H9 (cell line): ENCODE measurements at regions not wholly inside any gene's neighbourhood (a gene's known extent, or its start where the extent isn't known, plus 50 kb on each side); places are given as distances from the start of the nearest gene placed in this dataset.

ENCODE experiments used
- DNase-seq: peaks from one replicate; pipeline ENCODE4 v3.0.0-alpha.2; 2017
- H2AFZ ChIP-seq: one replicate; pipeline ENCODE4 v1.6.1; 2013; ENCODE audit warnings: mild to moderate bottlenecking, low read length, control low read depth, moderate library complexity
- H2AK5ac ChIP-seq: 2 replicates; pipeline ENCODE4 v1.6.1; 2013; ENCODE audit warnings: low read length, control low read depth, mixed read lengths; ENCODE audit not compliant: insufficient read length
- H2BK120ac ChIP-seq: one replicate; pipeline ENCODE4 v1.6.1; 2013; ENCODE audit warnings: low read depth, mild to moderate bottlenecking, low read length, control low read depth, inconsistent platforms; ENCODE audit not compliant: poor library complexity, severe bottlenecking
- H2BK12ac ChIP-seq: 2 replicates; pipeline ENCODE4 v1.6.1; 2013; ENCODE audit warnings: low read length, control low read depth, mixed read lengths, low read depth; ENCODE audit not compliant: insufficient read length
- H2BK15ac ChIP-seq: 2 replicates; pipeline ENCODE4 v1.6.1; 2013; ENCODE audit warnings: low read depth, low read length, control low read depth
- H2BK20ac ChIP-seq: one replicate; pipeline ENCODE4 v1.6.1; 2013; ENCODE audit warnings: low read depth, mild to moderate bottlenecking, low read length, control low read depth, inconsistent platforms; ENCODE audit not compliant: poor library complexity, severe bottlenecking
- H2BK5ac ChIP-seq: 2 replicates; pipeline ENCODE4 v1.6.1; 2013; ENCODE audit warnings: low read length, control low read depth, mixed read lengths; ENCODE audit not compliant: insufficient read length
- H3K14ac ChIP-seq: 2 replicates; pipeline ENCODE4 v1.6.1; 2013; ENCODE audit warnings: low read length, control low read depth; ENCODE audit not compliant: insufficient read depth
- H3K18ac ChIP-seq: 2 replicates; pipeline ENCODE4 v1.6.1; 2013; ENCODE audit warnings: low read depth, mild to moderate bottlenecking, mixed read lengths, low read length, control low read depth; ENCODE audit not compliant: insufficient read length
- H3K23ac ChIP-seq: 2 replicates; pipeline ENCODE4 v1.6.1; 2013; ENCODE audit warnings: low read length, control low read depth, mixed read lengths, low read depth; ENCODE audit not compliant: insufficient read length
- H3K23me2 ChIP-seq: 2 replicates; pipeline ENCODE4 v1.6.1; 2013; ENCODE audit warnings: low read depth, mild to moderate bottlenecking, mixed read lengths, low read length, control low read depth; ENCODE audit not compliant: insufficient read length, poor library complexity, severe bottlenecking
- H3K27ac ChIP-seq: 2 replicates; pipeline ENCODE4 v1.5.1; 2013; ENCODE audit warnings: low read length, control low read depth, mixed read lengths, low read depth; ENCODE audit not compliant: insufficient read length
- H3K27me3 ChIP-seq: 2 replicates; pipeline ENCODE4 v1.6.1; 2013; ENCODE audit warnings: low read length, control low read depth, inconsistent platforms; ENCODE audit not compliant: insufficient read depth
- H3K4ac ChIP-seq: 2 replicates; pipeline ENCODE4 v1.6.1; 2013; ENCODE audit warnings: low read depth, mild to moderate bottlenecking, control low read depth, inconsistent platforms, low read length, moderate library complexity
- H3K4me1 ChIP-seq: 2 replicates; pipeline ENCODE4 v1.6.1; 2013; ENCODE audit warnings: low read length, control low read depth, inconsistent platforms; ENCODE audit not compliant: insufficient read depth
- H3K4me2 ChIP-seq: 2 replicates; pipeline ENCODE4 v1.6.1; 2013; ENCODE audit warnings: low read length, control low read depth, mixed read lengths; ENCODE audit not compliant: insufficient read length, insufficient read depth
- H3K56ac ChIP-seq: 2 replicates; pipeline ENCODE4 v1.6.1; 2013; ENCODE audit warnings: low read depth, mild to moderate bottlenecking, mixed read lengths, low read length, control low read depth; ENCODE audit not compliant: insufficient read length
- H3K79me1 ChIP-seq: 2 replicates; pipeline ENCODE4 v1.6.1; 2013; ENCODE audit warnings: low read depth, mild to moderate bottlenecking, moderate library complexity, low read length, control low read depth, inconsistent platforms; ENCODE audit not compliant: insufficient read depth, poor library complexity, severe bottlenecking
- H3K79me2 ChIP-seq: 2 replicates; pipeline ENCODE4 v1.6.1; 2013; ENCODE audit warnings: low read length, control low read depth, inconsistent platforms; ENCODE audit not compliant: insufficient read depth
- H3K9ac ChIP-seq: 2 replicates; pipeline ENCODE4 v1.6.1; 2013; ENCODE audit warnings: low read length, control low read depth, mixed read lengths; ENCODE audit not compliant: insufficient read length; ENCODE audit errors: extremely low read depth
- H3K9me3 ChIP-seq: one replicate; pipeline ENCODE4 v1.6.1; 2013; ENCODE audit warnings: low read depth, low read length, inconsistent platforms; ENCODE audit not compliant: control insufficient read depth
- H3T11ph ChIP-seq: one replicate; pipeline ENCODE4 v1.6.1; 2013; ENCODE audit warnings: mild to moderate bottlenecking, low read length, control low read depth, inconsistent platforms
- H4K20me1 ChIP-seq: one replicate; pipeline ENCODE4 v1.6.1; 2013; ENCODE audit not compliant: control insufficient read depth, insufficient read length, insufficient read depth
- H4K5ac ChIP-seq: 2 replicates; pipeline ENCODE4 v1.6.1; 2013; ENCODE audit warnings: low read depth, mild to moderate bottlenecking, mixed read lengths, low read length, control low read depth; ENCODE audit not compliant: insufficient read length
- H4K8ac ChIP-seq: replicated peaks from 2 replicates; pipeline ENCODE4 v1.6.1; 2013; ENCODE audit warnings: low read length, control low read depth, mixed read lengths, low read depth; ENCODE audit not compliant: insufficient read length
- H4K91ac ChIP-seq: 2 replicates; pipeline ENCODE4 v1.6.1; 2013; ENCODE audit warnings: low read depth, mild to moderate bottlenecking, moderate library complexity, mixed read lengths, low read length, control low read depth; ENCODE audit not compliant: insufficient read length
- H3K27ac Mint-ChIP-seq, 3 experiments: 2 replicates in 2 of 3; 3 replicates in 1 of 3; pipeline ENCODE4 v1.8.0; 2020 to 2021; ENCODE audit warnings: mixed read lengths in 3 of 3, mild to moderate bottlenecking in 1 of 3, moderate library complexity in 1 of 3
- H3K27me3 Mint-ChIP-seq: 2 replicates; pipeline ENCODE4 v1.8.0; 2021; ENCODE audit warnings: low read depth, mild to moderate bottlenecking, moderate library complexity, mixed read lengths
- H3K36me3 Mint-ChIP-seq, 3 experiments: 2 replicates in 2 of 3; 3 replicates in 1 of 3; pipeline ENCODE4 v1.8.0; 2020 to 2021; ENCODE audit warnings: low read depth in 3 of 3, mixed read lengths in 3 of 3; ENCODE audit not compliant: insufficient read depth in 1 of 3
- H3K4me1 Mint-ChIP-seq, 2 experiments: 2 replicates each; pipeline ENCODE4 v1.8.0; 2020; ENCODE audit warnings: mixed read lengths in 2 of 2
- H3K4me3 Mint-ChIP-seq, 2 experiments: 2 replicates in 1 of 2; 3 replicates in 1 of 2; pipeline ENCODE4 v1.8.0; 2020 to 2021; ENCODE audit warnings: mild to moderate bottlenecking in 2 of 2, mixed read lengths in 2 of 2, moderate library complexity in 1 of 2
- H3K9me3 Mint-ChIP-seq, 2 experiments: 2 replicates in 1 of 2; 3 replicates in 1 of 2; pipeline ENCODE4 v1.8.0; 2020; ENCODE audit warnings: mild to moderate bottlenecking in 2 of 2, mixed read lengths in 2 of 2, moderate library complexity in 1 of 2
- WGBS: extraction: QIAGEN DNeasy Blood & Tissue Kit; methylation state at CpG from one replicate; pipeline ENCODE4 v1.1.7; 2013; ENCODE audit warnings: missing lambda C conversion rate, low lambda C conversion rate, mixed read lengths; ENCODE audit not compliant: insufficient read length; ENCODE audit errors: extremely low coverage; 5-methylcytosine and 5-hydroxymethylcytosine counted together
- TF ChIP-seq, protein P1 (sequence below): fragments of 200-600 bp; sonication (generic); conservative IDR thresholded peaks from 3 replicates; pipeline ENCODE4 v1.8.0; 2021; ENCODE audit warnings: antibody characterized with exemption, mild to moderate bottlenecking

DNA sequence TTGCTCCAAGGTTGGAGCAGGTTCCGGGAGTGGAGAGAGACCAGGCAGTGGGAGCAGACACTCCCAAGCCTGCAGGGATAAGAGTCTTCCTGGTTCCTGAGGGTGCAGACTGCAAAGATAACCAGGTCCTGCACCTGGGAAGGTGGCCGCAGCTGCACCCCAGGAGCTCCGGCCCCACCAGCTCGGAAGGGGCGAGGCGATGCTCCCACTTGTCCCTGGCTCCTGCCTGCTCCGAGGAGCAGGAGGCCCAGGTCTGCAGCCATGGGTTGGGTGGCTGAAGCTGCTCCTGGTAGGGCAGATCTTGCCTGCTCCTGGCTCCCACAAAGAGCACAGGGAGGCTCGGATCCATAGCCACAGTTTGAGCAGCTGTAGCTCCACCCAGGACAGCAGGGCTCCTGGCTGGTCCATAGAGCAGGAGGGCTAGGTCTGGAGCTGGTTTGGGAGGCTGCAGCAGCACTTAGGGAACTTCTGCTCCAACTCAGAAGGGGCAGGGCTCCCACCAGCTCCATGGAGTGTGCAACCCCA lies 251.6 kb upstream of the GPC6 start:
- H3K18ac ChIP-seq: no peak overlapping the region

More for the DNA sequence above, 251.6 kb upstream of the GPC6 start:
- H3K27ac ChIP-seq: no peak overlapping the region
- H3K4ac ChIP-seq: no peak overlapping the region
- no peak overlapping the region for H3K4me2 ChIP-seq
- no CpG with 5 or more reads among the region's 8 CpGs for WGBS
- no peak overlapping the region for H3T11ph ChIP-seq
- no peaks in the 10 kb centered on the region for H4K20me1 ChIP-seq
- H3K79me2 ChIP-seq: no peaks in the 10 kb centered on the region
- Mint-ChIP-seq H3K27ac (no peak overlapping the region), H3K27me3 (no peaks in the 10 kb centered on the region), H3K4me3 (no peak overlapping the region), H3K9me3 (peaks cover 0 to 4% of the 10 kb centered on the region in 2 experiments; a peak in 1 of 5 replicates), H3K4me1 (no peaks in the 10 kb centered on the region), H3K36me3 (peaks cover 0 to 1% (median 0%) of the 10 kb centered on the region in 3 experiments; a peak in 2 of 7 replicates)
- no peaks in the 10 kb centered on the region for H3K79me1 ChIP-seq
- H2AFZ ChIP-seq: no peak overlapping the region
- no peak overlapping the region for H2BK12ac ChIP-seq
- no peak overlapping the region for H4K91ac ChIP-seq
- no peak overlapping the region for H3K56ac ChIP-seq
- no peak overlapping the region for H2AK5ac ChIP-seq
- H4K8ac ChIP-seq: no peak overlapping the region
- no peak overlapping the region for H3K9ac ChIP-seq
- no peaks in the 10 kb centered on the region for H3K4me1 ChIP-seq
- no peak overlapping the region for H3K14ac ChIP-seq
- no peak overlapping the region for H3K23ac ChIP-seq
- no peak overlapping the region for H2BK20ac ChIP-seq
- no peak overlapping the region for H2BK120ac ChIP-seq
- TF ChIP-seq, protein P1, sequence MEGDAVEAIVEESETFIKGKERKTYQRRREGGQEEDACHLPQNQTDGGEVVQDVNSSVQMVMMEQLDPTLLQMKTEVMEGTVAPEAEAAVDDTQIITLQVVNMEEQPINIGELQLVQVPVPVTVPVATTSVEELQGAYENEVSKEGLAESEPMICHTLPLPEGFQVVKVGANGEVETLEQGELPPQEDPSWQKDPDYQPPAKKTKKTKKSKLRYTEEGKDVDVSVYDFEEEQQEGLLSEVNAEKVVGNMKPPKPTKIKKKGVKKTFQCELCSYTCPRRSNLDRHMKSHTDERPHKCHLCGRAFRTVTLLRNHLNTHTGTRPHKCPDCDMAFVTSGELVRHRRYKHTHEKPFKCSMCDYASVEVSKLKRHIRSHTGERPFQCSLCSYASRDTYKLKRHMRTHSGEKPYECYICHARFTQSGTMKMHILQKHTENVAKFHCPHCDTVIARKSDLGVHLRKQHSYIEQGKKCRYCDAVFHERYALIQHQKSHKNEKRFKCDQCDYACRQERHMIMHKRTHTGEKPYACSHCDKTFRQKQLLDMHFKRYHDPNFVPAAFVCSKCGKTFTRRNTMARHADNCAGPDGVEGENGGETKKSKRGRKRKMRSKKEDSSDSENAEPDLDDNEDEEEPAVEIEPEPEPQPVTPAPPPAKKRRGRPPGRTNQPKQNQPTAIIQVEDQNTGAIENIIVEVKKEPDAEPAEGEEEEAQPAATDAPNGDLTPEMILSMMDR: no peak
- no peaks in the 10 kb centered on the region for H3K9me3 ChIP-seq
- no peak overlapping the region for H2BK15ac ChIP-seq
- no peak overlapping the region for H4K5ac ChIP-seq
- H2BK5ac ChIP-seq: no peak overlapping the region
- H3K27me3 ChIP-seq: no peaks in the 10 kb centered on the region
- DNase-seq: no peak
- H3K23me2 ChIP-seq: no peaks in the 10 kb centered on the region
